ENCODE measurements at regions not wholly inside any gene's neighbourhood (a gene's known extent, or its start where the extent isn't known, plus 50 kb on each side); places are given as distances from the start of the nearest gene placed in this dataset.
"Not testable (repeated sequence)": the region's sequence is repeated elsewhere in the genome, so short reads cannot be mapped to it uniquely, and the experiment has no call there.

DNA sequence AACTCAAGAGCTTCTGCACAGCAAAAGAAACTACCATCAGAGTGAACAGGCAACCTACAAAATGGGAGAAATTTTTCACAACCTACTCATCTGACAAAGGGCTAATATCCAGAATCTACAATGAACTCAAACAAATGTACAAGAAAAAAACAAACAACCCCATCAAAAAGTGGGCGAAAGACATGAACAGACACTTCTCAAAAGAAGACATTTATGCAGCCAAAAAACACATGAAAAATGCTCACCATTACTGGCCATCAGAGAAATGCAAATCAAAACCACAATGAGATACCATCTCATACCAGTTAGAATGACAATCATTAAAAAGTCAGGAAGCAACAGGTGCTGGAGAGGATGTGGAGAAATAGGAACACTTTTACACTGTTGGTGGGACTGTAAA lies 83.6 kb downstream of the MTX3 start:
- not testable (repeated sequence) for TF ChIP-seq POLR2A (IDR thresholded peaks at IDR 0.05)
- TF ChIP-seq, protein P1, sequence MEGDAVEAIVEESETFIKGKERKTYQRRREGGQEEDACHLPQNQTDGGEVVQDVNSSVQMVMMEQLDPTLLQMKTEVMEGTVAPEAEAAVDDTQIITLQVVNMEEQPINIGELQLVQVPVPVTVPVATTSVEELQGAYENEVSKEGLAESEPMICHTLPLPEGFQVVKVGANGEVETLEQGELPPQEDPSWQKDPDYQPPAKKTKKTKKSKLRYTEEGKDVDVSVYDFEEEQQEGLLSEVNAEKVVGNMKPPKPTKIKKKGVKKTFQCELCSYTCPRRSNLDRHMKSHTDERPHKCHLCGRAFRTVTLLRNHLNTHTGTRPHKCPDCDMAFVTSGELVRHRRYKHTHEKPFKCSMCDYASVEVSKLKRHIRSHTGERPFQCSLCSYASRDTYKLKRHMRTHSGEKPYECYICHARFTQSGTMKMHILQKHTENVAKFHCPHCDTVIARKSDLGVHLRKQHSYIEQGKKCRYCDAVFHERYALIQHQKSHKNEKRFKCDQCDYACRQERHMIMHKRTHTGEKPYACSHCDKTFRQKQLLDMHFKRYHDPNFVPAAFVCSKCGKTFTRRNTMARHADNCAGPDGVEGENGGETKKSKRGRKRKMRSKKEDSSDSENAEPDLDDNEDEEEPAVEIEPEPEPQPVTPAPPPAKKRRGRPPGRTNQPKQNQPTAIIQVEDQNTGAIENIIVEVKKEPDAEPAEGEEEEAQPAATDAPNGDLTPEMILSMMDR (IDR thresholded peaks at IDR 0.05): not testable (repeated sequence)

All from body of pancreas (tissue), 4 donors.